ENCODE measurements at regions not wholly inside any gene's neighbourhood (a gene's known extent, or its start where the extent isn't known, plus 50 kb on each side); places are given as distances from the start of the nearest gene placed in this dataset.

- no peak for DNase-seq
- TF ChIP-seq CTCF (IDR thresholded peaks at IDR 0.05; ENCODE audit: low read depth, low read length) = no peak
- H3K27ac ChIP-seq = no peak overlapping the region
Observed at GRCh38 chr2:160719116-160719515, 225.5 kb upstream of the RBMS1 start.

GRCh38 chr2:160720098-160720497 lies 226.5 kb upstream of the RBMS1 start:
- no peak for TF ChIP-seq CTCF (IDR thresholded peaks at IDR 0.05; ENCODE audit: low read depth, low read length)
- Histone ChIP-seq H3K27me3 (ENCODE audit: insufficient read depth, low read depth, severe bottlenecking) (no peaks in the 10 kb centered on the region), H3K4me3 (ENCODE audit: low read depth, low read length) (no peak overlapping the region), H3K27ac (no peak overlapping the region), H3K36me3 (no peaks in the 10 kb centered on the region), H3K9me3 (ENCODE audit: severe bottlenecking) (no peaks in the 10 kb centered on the region)
- no peak for DNase-seq

More at GRCh38 chr2:160719116-160719515, 225.5 kb upstream of the RBMS1 start:
- no peak overlapping the region for H3K4me3 ChIP-seq (ENCODE audit: low read depth, low read length)
- H3K27me3 ChIP-seq (ENCODE audit: insufficient read depth, low read depth, severe bottlenecking) = no peaks in the 10 kb centered on the region
- no peaks in the 10 kb centered on the region for H3K36me3 ChIP-seq
- H3K9me3 ChIP-seq (ENCODE audit: severe bottlenecking) = no peaks in the 10 kb centered on the region

GRCh38 chr2:160721089-160722040 lies 227.8 kb upstream of the RBMS1 start:
- Histone ChIP-seq H3K36me3 (no peaks in the 10 kb centered on the region), H3K9me3 (ENCODE audit: severe bottlenecking) (no peaks in the 10 kb centered on the region), H3K27ac (no peak overlapping the region), H3K4me3 (ENCODE audit: low read depth, low read length) (no peak overlapping the region), H3K27me3 (ENCODE audit: insufficient read depth, low read depth, severe bottlenecking) (no peaks in the 10 kb centered on the region)
- DNase-seq = no peak
- TF ChIP-seq CTCF (IDR thresholded peaks at IDR 0.05; ENCODE audit: low read depth, low read length) = no peak

GRCh38 chr2:160726046-160726445 lies 232.4 kb upstream of the RBMS1 start:
- no peak for TF ChIP-seq CTCF (IDR thresholded peaks at IDR 0.05; ENCODE audit: low read depth, low read length)

GRCh38 chr2:160730296-160730995 lies 236.8 kb upstream of the RBMS1 start:
- Histone ChIP-seq H3K27me3 (ENCODE audit: insufficient read depth, low read depth, severe bottlenecking) (no peaks in the 10 kb centered on the region), H3K9me3 (ENCODE audit: severe bottlenecking) (no peaks in the 10 kb centered on the region), H3K27ac (no peak overlapping the region), H3K36me3 (no peaks in the 10 kb centered on the region), H3K4me3 (ENCODE audit: low read depth, low read length) (no peak overlapping the region)
- peak; percentile 9 for DNase-seq
- no peak for TF ChIP-seq CTCF (IDR thresholded peaks at IDR 0.05; ENCODE audit: low read depth, low read length)

More at GRCh38 chr2:160726046-160726445, 232.4 kb upstream of the RBMS1 start:
- no peak overlapping the region for H3K4me3 ChIP-seq (ENCODE audit: low read depth, low read length)
- H3K27ac ChIP-seq = no peak overlapping the region
- no peaks in the 10 kb centered on the region for H3K27me3 ChIP-seq (ENCODE audit: insufficient read depth, low read depth, severe bottlenecking)
- H3K36me3 ChIP-seq = no peaks in the 10 kb centered on the region
- H3K9me3 ChIP-seq (ENCODE audit: severe bottlenecking) = no peaks in the 10 kb centered on the region
- no peak for DNase-seq
